RPMI8226 (cell line): ENCODE measurements at regions not wholly inside any gene's neighbourhood (a gene's known extent, or its start where the extent isn't known, plus 50 kb on each side); places are given as distances from the start of the nearest gene placed in this dataset.
A peak's percentile ranks its signal among the peaks of the same experiment; 100 is the strongest.
"Not testable (repeated sequence)": the region's sequence is repeated elsewhere in the genome, so short reads cannot be mapped to it uniquely, and the experiment has no call there.

Source experiments
- DNase-seq: peaks from one replicate; pipeline ENCODE4 v3.0.0-alpha.2; 2015

- DNase-seq = no peak
Observed at GRCh38 chr5:44538797-44539601, 149.8 kb upstream of the FGF10 start.

- peak; percentile 54 for DNase-seq
Observed at GRCh38 chr5:44536650-44537260, 147.5 kb upstream of the FGF10 start.

GRCh38 chr5:44535621-44536020 lies 146.4 kb upstream of the FGF10 start:
- no peak for DNase-seq

GRCh38 chr5:44532981-44533380 lies 143.8 kb upstream of the FGF10 start:
- DNase-seq = no peak

GRCh38 chr5:44531756-44532155 lies 142.5 kb upstream of the FGF10 start:
- DNase-seq = not testable (repeated sequence)

GRCh38 chr5:44530783-44531182 lies 141.6 kb upstream of the FGF10 start:
- not testable (repeated sequence) for DNase-seq

- DNase-seq = no peak
Observed at GRCh38 chr5:44511596-44511995, 122.4 kb upstream of the FGF10 start.

GRCh38 chr5:44506561-44506960 lies 117.3 kb upstream of the FGF10 start:
- no peak for DNase-seq

- DNase-seq = no peak
Observed at GRCh38 chr5:44499381-44499780, 110.2 kb upstream of the FGF10 start.

- DNase-seq = no peak
Observed at GRCh38 chr5:44497606-44498005, 108.4 kb upstream of the FGF10 start.

GRCh38 chr5:44495280-44495679 lies 106.1 kb upstream of the FGF10 start:
- no peak for DNase-seq

GRCh38 chr5:44489759-44490158 lies 100.5 kb upstream of the FGF10 start:
- no peak for DNase-seq

GRCh38 chr5:44486591-44486990 lies 97.4 kb upstream of the FGF10 start:
- DNase-seq = no peak

GRCh38 chr5:44454002-44454401 lies 64.8 kb upstream of the FGF10 start:
- no peak for DNase-seq

- DNase-seq = no peak
Observed at GRCh38 chr5:44446399-44446798, 57.2 kb upstream of the FGF10 start.

- DNase-seq = no peak
Observed at GRCh38 chr5:44443172-44443571, 54.0 kb upstream of the FGF10 start.

- DNase-seq = no peak
Observed at GRCh38 chr5:44441460-44441859, 52.2 kb upstream of the FGF10 start.

- no peak for DNase-seq
Observed at GRCh38 chr5:44440186-44440585, 51.0 kb upstream of the FGF10 start.
